AG09319 (cell line): ENCODE measurements at regions not wholly inside any gene's neighbourhood (a gene's known extent, or its start where the extent isn't known, plus 50 kb on each side); places are given as distances from the start of the nearest gene placed in this dataset.
"Not testable (repeated sequence)": the region's sequence is repeated elsewhere in the genome, so short reads cannot be mapped to it uniquely, and the experiment has no call there.

Experiments used
- DNase-seq: peaks from one replicate; pipeline ENCODE4 v3.0.0-alpha.2; 2010; ENCODE audit warnings: low read depth; ENCODE audit errors: extremely low read depth
- CTCF ChIP-seq: IDR thresholded peaks from 2 replicates; pipeline ENCODE4 v1.5.1; 2011; ENCODE audit warnings: low read depth, mild to moderate bottlenecking, inconsistent platforms, low read length, moderate library complexity

- TF ChIP-seq CTCF: no peak
Observed at GRCh38 chr6:74451953-74452352, 753.9 kb downstream of the COL12A1 start.

GRCh38 chr6:74448850-74449249 is 752.8 kb downstream of the CD109 start:
- DNase-seq: no peak
- TF ChIP-seq CTCF: no peak

More at GRCh38 chr6:74451953-74452352, 753.9 kb downstream of the COL12A1 start:
- DNase-seq: no peak

GRCh38 chr6:74447013-74447412 is 751.0 kb downstream of the CD109 start:
- no peak for DNase-seq
- TF ChIP-seq CTCF: no peak

- no peak for DNase-seq
- TF ChIP-seq CTCF: no peak
Observed at GRCh38 chr6:74439123-74439811, 743.3 kb downstream of the CD109 start.

GRCh38 chr6:74438395-74438794 is 742.4 kb downstream of the CD109 start:
- DNase-seq: not testable (repeated sequence)

GRCh38 chr6:74434171-74434570 is 738.2 kb downstream of the CD109 start:
- no peak for DNase-seq
- no peak for TF ChIP-seq CTCF

- DNase-seq: no peak
Observed at GRCh38 chr6:74431873-74432580, 736.0 kb downstream of the CD109 start.

More at GRCh38 chr6:74431873-74432580, 736.0 kb downstream of the CD109 start:
- TF ChIP-seq CTCF: no peak
